HG02973 (cell line): ENCODE measurements at regions not wholly inside any gene's neighbourhood (a gene's known extent, or its start where the extent isn't known, plus 50 kb on each side); places are given as distances from the start of the nearest gene placed in this dataset.

Experiments
- ATAC-seq: cut with Tn5 transposase; IDR thresholded peaks from one replicate; pipeline ENCODE4 v1.9.1; 2021; ENCODE audit warnings: moderate library complexity; ENCODE audit not compliant: unreplicated experiment

GRCh38 chr9:690517-691111, 150.9 kb upstream of the DMRT1 start:
- no peak for ATAC-seq

DNA sequence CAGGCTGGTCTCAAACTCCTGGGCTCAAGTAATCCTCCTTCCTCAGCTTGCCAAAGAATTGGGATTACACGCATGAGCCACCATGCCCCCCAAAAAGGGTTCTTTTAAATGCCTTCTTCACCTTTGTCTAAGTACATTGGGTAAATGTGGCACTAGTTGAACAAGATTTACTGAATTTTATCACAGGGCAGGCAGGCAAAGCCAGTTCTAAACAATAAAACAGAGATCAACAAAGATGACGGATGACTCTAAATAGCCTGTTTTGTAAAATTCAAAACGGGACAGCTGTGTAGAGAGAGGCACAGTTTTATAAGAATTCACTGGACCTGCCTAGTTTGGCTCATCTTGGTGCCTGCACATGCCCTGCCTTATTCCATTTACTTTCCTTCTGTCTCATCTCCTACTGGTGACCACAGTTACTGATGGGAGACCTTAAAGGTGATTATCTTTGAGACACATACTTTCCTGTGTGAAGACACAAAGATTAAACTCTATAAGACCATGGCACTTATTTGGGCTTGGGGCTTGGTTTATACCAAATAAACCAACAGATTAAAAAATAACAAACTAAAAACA, 149.6 kb upstream of the DMRT1 start:
- no peak for ATAC-seq

GRCh38 chr9:692636-693129, 148.8 kb upstream of the DMRT1 start:
- ATAC-seq: no peak

GRCh38 chr9:693201-694091, 148.1 kb upstream of the DMRT1 start:
- no peak for ATAC-seq

- ATAC-seq: no peak
Observed at GRCh38 chr9:694092-694402, 147.4 kb upstream of the DMRT1 start.

DNA sequence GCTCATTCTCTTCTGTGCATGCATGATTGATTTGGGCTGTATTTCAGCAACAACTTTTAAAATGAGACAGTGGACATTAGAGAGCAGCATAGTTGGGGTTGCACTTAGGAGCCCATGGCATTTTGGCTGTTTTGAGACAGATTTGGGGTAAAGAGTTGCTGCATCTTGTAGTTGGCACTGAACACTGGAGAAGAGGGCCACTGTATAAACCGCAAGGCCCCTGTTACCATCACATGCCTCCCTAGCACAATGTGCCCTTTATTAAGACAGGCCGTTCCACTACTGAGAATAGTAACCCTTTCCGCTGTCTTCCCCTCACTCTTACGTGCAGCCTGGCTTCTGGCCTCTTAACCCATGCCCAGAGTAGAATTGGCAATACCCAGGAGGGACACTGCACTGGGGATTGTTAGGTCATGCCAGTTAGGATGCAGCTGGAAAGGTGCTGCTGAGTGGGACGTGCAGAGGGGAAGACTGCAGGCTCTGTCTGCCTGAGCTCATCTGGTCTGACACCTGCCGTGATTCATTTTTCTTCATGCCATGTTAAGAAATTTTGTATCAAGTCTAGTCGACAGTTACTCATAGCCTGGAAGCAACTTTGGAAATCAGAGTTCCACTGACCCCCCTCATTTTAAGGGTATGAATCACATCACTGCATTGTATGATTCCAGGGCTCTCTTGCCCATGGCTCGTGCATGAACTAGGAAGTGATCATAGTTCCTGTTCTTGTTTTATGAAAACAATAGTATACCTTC, 146.9 kb upstream of the DMRT1 start:
- no peak for ATAC-seq

DNA sequence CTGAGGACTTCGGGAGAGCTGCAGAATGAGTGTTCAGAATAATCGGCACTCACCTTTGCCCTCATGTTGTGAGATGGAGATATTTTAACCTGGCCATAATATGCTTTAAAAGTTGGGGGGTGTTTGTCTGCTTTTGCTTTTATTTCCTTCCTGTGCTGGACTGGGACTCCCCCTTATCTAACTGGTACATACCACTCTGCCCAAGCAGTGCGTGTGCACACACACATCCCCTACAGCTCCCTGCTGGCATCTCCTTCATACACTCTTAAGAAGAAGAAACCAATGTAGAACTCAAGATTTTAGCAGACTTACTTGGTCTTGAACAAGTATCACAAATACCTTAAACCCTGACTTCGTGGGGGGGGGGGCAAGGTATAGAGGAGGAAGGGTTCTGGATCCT, 146.2 kb upstream of the DMRT1 start:
- ATAC-seq: no peak

DNA sequence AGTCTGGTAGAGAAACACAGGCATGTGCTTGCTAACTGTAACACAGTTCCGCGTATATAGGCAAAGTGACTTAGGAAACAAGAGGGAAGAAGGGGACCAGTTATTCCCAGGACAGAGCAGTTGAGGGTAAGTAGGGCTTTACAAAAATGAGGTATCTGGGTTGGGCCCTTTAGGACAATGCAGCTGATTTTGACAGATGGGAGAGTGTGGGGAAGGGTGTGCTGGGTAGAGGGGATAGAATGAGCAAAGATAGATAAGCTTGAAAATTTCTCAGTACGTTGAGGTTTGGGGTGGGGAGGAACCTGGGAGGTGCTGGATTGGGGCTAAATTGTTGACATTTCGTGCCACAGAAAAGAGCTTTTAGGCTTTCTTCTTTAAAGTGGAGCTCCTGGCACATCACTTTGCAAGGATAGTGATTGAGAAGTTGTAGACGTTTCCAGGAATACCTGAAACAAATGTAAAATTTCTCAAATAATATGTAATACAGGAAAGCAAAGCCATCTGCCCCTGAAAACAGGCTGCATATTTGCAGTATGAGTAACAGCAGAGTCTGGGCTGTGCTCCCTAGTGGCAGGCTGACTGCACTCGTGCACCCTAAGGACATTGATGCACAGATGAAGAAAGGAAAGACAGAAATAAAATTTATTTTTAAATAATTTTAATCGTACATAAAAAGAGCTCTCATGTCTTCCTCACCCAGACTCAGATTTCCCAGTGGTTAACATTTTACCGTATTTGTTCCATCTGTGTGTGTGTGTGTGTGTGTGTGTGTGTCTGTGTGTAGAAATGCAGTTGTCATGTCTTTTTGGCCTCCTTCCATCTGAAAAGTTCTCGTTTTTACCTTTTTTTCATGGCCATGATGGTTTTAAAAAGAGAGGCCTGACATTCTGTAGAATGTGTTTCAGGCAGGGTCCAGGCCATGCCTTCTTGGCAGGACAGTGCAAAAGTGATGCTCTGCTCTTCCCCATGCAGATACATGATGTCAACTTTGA, 144.9 kb upstream of the DMRT1 start:
- ATAC-seq: no peak

DNA sequence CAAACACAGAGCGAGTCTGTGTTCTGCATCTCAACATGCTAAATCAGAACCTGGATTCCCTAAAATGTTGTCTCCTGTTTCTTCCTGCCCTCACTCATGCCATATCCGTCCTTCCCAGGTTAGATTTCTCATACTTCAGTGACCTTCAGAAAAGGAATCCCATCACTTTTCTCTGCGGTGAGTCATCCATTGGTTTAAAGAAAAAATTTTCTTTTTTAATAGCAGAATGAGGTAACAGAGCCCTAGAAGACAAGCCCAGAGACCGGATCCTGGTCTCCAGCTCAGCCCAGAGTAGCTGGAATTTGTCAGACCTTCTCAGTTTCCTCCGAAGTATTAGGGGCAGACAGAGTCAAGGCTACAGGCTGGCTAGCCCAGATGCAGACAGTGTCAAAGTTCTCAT, 143.2 kb upstream of the DMRT1 start:
- no peak for ATAC-seq

DNA sequence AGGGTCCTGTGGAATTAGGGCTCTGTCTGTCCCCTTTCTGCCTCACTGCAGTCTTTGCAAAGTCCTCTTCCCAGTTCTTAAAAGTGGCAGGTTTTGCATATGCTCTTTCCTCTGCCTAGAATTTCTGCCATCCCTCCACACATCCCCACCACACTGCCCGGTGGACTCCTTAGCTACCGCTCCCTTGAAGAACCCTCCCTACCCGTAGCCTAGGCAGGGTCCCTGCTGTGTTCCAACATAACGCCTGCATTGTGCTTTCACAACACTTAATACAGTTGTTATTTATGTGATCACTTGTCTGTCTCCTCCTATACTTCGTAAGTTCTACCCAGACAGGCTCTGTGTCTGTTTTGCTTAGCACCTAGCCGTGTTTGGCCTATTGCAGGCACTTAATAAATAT, 142.5 kb upstream of the DMRT1 start:
- no peak for ATAC-seq

- no peak for ATAC-seq
Observed at GRCh38 chr9:699396-699795, 142.1 kb upstream of the DMRT1 start.

DNA sequence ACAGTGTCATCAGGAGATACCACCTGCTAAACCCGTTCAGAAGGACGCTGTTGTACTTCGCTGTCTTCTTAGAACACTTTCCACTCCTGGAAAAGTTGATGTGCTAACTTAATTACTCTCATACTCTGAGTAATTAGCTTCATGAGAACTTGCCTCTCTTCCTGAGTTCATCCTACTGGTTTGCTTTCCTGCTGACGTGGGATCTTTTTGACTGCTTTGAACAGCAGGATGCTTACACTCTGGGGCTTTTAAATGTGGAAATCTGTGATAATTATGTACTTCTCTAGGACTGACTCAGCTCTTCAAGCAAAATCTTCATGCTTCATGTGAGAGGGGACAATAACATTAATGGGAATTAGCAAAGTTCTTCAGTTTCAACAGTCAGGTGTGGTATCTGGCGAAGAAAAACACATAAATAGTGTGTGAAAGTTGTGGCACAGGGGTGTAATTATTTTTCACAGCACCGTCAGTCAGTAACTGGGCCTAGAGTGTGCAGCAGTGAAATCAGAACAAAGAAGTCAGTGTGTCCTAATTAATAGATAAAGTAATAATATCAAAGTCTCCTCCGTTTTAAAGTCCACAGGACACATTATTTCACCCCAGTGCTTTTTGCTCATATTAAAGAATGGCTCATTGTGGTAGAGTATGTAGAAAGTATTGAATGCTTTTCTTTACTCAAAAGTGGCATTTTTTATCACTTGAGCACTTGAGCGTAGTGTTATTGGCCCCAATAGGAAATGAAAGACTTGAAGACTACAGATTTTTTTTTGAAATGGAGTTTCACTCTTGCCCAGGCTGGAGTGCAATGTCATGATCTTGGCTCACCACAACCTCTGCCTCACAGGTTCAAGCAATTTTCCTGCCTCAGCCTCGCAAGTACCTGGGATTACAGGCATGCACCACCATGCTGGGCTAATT, 140.9 kb upstream of the DMRT1 start:
- no peak for ATAC-seq

- ATAC-seq: no peak
Observed at GRCh38 chr9:703392-703791, 138.1 kb upstream of the DMRT1 start.

GRCh38 chr9:706073-706472, 135.4 kb upstream of the DMRT1 start:
- no peak for ATAC-seq

DNA sequence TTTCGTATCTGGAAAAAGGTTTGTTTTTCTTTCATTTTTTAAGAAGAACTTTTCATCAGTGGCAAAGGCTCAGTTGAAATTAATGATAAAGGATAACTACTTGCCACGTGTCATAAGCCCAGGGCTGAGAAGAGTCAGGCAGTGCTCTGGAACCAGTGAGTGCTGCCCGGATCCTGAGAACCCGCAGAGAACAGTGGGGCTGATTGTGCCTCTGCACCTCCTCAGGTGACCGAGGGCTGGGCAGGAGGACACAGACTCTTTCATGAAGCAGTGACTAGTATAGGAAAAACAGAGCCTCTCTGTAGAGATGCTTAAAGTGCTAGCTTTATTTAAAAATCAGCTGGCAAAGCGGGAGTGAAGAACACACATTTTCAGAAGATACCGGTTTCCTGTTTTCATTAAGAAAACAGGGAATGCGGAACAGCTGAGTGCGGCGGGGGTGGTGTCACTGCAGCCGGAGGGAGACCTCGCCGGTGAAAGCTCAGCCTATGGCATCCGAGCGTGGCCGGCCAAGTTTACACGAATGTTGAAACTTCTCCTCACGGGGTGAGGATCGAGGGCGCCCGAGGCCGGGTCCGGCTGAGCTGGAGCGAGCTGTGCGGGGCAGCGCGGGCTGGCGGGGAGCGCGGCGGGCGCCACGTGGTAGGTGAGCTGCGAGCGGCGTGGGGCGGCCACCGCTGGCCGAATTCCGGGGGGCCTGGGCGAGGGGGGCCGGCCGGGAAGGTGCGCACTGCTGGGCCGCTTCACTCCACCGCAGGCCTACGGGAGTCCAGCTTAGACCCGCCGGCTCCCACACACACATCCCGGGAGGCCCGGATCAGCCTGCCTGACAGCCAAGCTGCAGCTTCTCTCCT, 134.7 kb upstream of the DMRT1 start:
- ATAC-seq: no peak

GRCh38 chr9:708182-708550, 133.3 kb upstream of the DMRT1 start:
- ATAC-seq: no peak

GRCh38 chr9:708551-709432, 132.7 kb upstream of the DMRT1 start:
- ATAC-seq: no peak
